ENCODE measurements at regions not wholly inside any gene's neighbourhood (a gene's known extent, or its start where the extent isn't known, plus 50 kb on each side); places are given as distances from the start of the nearest gene placed in this dataset.
"Not testable (repeated sequence)": the region's sequence is repeated elsewhere in the genome, so short reads cannot be mapped to it uniquely, and the experiment has no call there.

DNA sequence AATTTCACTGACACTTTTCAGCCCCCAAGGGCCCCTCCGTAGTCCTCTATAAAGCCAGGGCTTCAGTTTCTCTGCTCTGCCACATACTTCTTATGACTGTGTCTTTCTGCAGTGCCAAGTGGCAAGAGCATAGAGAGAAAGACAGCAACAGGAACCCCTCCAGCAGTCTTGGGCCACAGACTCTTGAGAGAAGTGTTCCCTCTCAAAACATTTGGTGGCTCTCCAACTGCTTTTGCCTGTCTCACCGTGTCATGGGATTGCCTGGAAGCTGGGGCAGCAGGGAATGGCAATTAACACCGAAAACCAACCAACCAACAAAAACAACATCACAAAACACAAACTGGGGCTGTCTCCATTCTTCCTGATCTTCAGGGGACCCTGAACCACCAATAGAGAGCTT lies 73.8 kb upstream of the ELN start:
- no peak overlapping the region for H3K27ac Mint-ChIP-seq (ENCODE audit: unreplicated experiment)
- H3K36me3 Mint-ChIP-seq (ENCODE audit: low read depth), result peaks cover 1% of the 10 kb centered on the region
- H3K4me1 Mint-ChIP-seq, result no peaks in the 10 kb centered on the region
- H3K27me3 Mint-ChIP-seq (ENCODE audit: low read depth), result peaks cover 20% of the 10 kb centered on the region
- TF ChIP-seq, protein P1, sequence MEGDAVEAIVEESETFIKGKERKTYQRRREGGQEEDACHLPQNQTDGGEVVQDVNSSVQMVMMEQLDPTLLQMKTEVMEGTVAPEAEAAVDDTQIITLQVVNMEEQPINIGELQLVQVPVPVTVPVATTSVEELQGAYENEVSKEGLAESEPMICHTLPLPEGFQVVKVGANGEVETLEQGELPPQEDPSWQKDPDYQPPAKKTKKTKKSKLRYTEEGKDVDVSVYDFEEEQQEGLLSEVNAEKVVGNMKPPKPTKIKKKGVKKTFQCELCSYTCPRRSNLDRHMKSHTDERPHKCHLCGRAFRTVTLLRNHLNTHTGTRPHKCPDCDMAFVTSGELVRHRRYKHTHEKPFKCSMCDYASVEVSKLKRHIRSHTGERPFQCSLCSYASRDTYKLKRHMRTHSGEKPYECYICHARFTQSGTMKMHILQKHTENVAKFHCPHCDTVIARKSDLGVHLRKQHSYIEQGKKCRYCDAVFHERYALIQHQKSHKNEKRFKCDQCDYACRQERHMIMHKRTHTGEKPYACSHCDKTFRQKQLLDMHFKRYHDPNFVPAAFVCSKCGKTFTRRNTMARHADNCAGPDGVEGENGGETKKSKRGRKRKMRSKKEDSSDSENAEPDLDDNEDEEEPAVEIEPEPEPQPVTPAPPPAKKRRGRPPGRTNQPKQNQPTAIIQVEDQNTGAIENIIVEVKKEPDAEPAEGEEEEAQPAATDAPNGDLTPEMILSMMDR (conservative IDR thresholded peaks at IDR 0.05), result no peak
- H3K4me3 Mint-ChIP-seq, result no peak overlapping the region
- H3K9me3 Mint-ChIP-seq, result peaks cover 2% of the 10 kb centered on the region
- no peak for DNase-seq (ENCODE audit: low read depth, low spot score)

DNA sequence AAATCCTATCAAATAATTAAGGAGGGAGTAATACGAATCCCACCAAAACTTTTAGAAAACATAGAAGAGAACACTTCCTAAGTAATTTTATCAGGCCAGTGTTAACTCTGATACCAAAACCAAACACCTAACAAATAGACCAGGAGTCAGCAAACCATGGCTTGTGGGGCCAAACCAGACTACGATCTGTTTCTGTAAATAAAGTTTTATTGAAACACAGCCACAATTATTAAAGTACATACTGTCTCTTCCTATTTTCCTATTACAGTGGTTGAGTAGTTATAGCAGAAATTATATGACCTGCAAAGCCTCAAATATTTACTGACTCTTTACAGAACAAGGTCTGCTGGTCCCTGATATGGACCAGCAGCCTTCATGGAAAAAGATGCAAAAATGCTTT lies 73.1 kb upstream of the ELN start:
- Mint-ChIP-seq H3K4me1 (no peaks in the 10 kb centered on the region), H3K4me3 (no peak overlapping the region), H3K9me3 (no peaks in the 10 kb centered on the region), H3K27ac (ENCODE audit: unreplicated experiment) (no peak overlapping the region), H3K27me3 (ENCODE audit: low read depth) (peaks cover 22% of the 10 kb centered on the region), H3K36me3 (ENCODE audit: low read depth) (no peaks in the 10 kb centered on the region)
- no peak for DNase-seq (ENCODE audit: low read depth, low spot score)
- TF ChIP-seq, protein P1 (conservative IDR thresholded peaks at IDR 0.05), result no peak

- Mint-ChIP-seq H3K27ac (ENCODE audit: unreplicated experiment) (no peak overlapping the region), H3K4me1 (no peaks in the 10 kb centered on the region), H3K9me3 (peaks cover 10% of the 10 kb centered on the region), H3K4me3 (no peak overlapping the region), H3K27me3 (ENCODE audit: low read depth) (peaks cover 25% of the 10 kb centered on the region), H3K36me3 (ENCODE audit: low read depth) (peaks cover 10% of the 10 kb centered on the region)
- DNase-seq (ENCODE audit: low read depth, low spot score), result no peak
- TF ChIP-seq, protein P1 (conservative IDR thresholded peaks at IDR 0.05), result no peak
Observed at GRCh38 chr7:73960548-73960947, 67.4 kb upstream of the ELN start.

- peaks cover 10% of the 10 kb centered on the region for H3K36me3 Mint-ChIP-seq (ENCODE audit: low read depth)
- not testable (repeated sequence) for H3K4me3 Mint-ChIP-seq
Observed at GRCh38 chr7:73961991-73962390, 66.0 kb upstream of the ELN start.

DNA sequence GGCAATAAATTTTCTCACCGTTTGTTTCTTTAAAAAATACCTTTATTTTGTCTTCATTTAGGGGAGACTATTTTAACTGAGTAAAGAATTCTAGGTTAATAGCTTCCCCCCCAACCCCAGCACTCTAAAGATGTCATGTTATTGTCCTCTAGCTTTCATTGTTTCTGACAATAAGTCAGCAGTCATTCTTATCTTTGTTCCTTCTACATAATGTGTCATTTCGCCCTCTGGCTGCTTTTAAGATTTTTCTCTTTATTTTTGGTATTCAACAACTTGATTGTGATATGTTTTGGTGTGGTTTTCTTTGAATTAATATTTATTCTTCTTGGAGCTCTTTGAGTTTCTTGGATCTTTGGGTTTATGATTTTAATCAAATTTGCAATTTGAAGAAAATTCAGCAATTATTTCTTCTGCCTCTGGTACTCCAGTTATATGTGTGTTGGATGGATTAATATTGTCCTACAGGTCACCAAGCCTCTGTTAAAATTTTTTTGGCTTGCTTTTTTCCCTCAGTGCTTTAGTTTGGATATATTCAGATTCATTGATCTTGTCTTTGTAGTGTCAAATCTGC lies 64.6 kb upstream of the ELN start:
- Mint-ChIP-seq H3K9me3 (peaks cover 13% of the 10 kb centered on the region), H3K4me1 (no peaks in the 10 kb centered on the region), H3K27ac (ENCODE audit: unreplicated experiment) (no peak overlapping the region), H3K27me3 (ENCODE audit: low read depth) (peaks cover 18% of the 10 kb centered on the region), H3K4me3 (no peak overlapping the region), H3K36me3 (ENCODE audit: low read depth) (peaks cover 10% of the 10 kb centered on the region)
- no peak for DNase-seq (ENCODE audit: low read depth, low spot score)
- TF ChIP-seq, protein P1 (conservative IDR thresholded peaks at IDR 0.05), result no peak

More at GRCh38 chr7:73961991-73962390, 66.0 kb upstream of the ELN start:
- not testable (repeated sequence) for H3K4me1 Mint-ChIP-seq; H3K27ac Mint-ChIP-seq (ENCODE audit: unreplicated experiment); DNase-seq (ENCODE audit: low read depth, low spot score)
- Mint-ChIP-seq H3K9me3 (peaks cover 10% of the 10 kb centered on the region), H3K27me3 (ENCODE audit: low read depth) (peaks cover 25% of the 10 kb centered on the region)

DNA sequence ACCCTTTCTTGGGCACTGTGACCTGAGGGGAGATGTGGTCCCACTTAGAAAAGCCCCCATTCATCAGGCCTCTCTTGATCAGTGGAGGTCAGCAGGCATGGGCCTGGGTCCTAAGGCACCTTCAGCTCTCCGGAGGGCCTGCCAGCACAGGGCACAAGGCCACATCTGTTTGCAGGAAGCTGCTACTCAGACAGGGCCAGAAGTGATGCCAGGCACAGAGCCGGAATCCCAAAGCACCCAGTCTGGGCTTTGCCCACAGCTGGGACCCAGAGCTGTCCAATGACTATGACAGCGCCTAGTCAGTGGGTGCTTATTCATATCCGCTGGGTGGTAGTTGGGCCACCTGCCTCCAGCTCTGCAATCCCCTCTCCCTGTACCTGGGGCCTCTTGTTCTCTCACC lies 63.2 kb upstream of the ELN start:
- TF ChIP-seq, protein P1 (conservative IDR thresholded peaks at IDR 0.05), result no peak
- Mint-ChIP-seq H3K27ac (ENCODE audit: unreplicated experiment) (no peak overlapping the region), H3K9me3 (peaks cover 13% of the 10 kb centered on the region), H3K4me1 (no peaks in the 10 kb centered on the region), H3K4me3 (no peak overlapping the region), H3K36me3 (ENCODE audit: low read depth) (peaks cover 10% of the 10 kb centered on the region), H3K27me3 (ENCODE audit: low read depth) (peaks cover 10% of the 10 kb centered on the region)
- no peak for DNase-seq (ENCODE audit: low read depth, low spot score)

Data from neural crest cell (in vitro differentiated cells).